ENCODE measurements at regions not wholly inside any gene's neighbourhood (a gene's known extent, or its start where the extent isn't known, plus 50 kb on each side); places are given as distances from the start of the nearest gene placed in this dataset.

DNA sequence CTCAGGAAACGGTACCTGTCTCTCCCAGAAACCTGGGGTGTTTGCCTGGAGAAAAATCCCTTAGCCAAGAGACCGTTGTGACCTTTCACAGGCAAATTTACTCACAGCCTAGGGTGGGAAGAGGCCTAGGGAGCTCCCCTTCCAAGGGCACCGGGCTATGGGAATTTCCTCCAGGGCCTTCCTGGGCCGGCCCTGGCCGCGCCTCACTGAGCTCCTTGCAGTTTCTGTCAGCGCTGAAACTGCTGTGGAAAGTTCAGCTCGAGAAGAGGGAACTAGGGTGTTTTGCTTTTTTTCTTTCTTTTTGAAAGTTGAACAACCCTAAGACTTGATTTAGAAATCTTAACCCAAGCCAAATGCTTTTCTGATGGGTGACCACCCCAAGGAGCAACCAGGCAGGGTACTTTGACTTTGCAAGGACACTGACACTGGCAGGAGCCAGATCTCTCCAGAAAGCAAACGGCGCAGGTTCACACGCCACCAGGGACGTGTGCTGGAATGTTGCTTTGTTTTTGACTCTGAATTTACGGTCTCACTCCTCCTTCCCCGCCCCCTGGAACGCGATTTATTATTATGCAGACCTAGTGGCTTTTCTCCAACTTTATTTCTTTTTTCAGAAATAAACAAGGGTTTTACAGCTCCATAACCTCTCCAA lies 229.6 kb upstream of the JUN start:
- Mint-ChIP-seq H3K4me1 (peaks cover 33% of the 10 kb centered on the region), H3K9me3 (no peaks in the 10 kb centered on the region), H3K36me3 (ENCODE audit: low read depth) (no peaks in the 10 kb centered on the region), H3K27me3 (peaks cover 6% of the 10 kb centered on the region), H3K27ac (no peak overlapping the region), H3K4me3 (no peak overlapping the region)
- no peak for DNase-seq
- ChIA-PET POLR2A (interaction anchor here (2.1 kb wide), 1 partner anchor 7 kb away, joined by 6 read pairs; no protein-coding TSS in a partner anchor), CTCF (interaction anchor here (0.9 kb wide), 1 partner anchor 34 kb away, joined by 3 read pairs; no protein-coding TSS in a partner anchor)

DNA sequence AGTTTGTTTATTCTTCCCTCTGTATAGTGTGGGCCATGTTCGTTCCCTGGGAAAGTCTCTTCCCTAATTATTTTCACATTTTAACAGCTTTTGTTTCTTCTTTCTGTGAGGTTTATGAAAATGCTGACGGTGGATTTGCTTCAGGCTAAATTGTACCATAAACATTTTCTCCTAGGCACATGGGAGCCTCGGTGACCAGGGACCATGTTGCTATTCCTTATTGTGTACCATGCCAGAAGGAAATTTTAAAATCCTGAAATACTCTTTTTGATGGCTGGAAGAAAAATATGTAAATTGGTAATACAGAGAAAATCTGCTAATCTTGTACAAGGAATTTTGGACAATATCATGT lies 230.1 kb upstream of the JUN start:
- Mint-ChIP-seq H3K4me1 (peaks cover 34% of the 10 kb centered on the region), H3K27ac (no peak overlapping the region), H3K36me3 (ENCODE audit: low read depth) (no peaks in the 10 kb centered on the region), H3K4me3 (no peak overlapping the region), H3K9me3 (no peaks in the 10 kb centered on the region), H3K27me3 (peaks cover 6% of the 10 kb centered on the region)
- no peak for DNase-seq
- ChIA-PET POLR2A (no interaction called here), CTCF (interaction anchor here (0.9 kb wide), 1 partner anchor 33 kb away, joined by 3 read pairs; no protein-coding TSS in a partner anchor)

DNA sequence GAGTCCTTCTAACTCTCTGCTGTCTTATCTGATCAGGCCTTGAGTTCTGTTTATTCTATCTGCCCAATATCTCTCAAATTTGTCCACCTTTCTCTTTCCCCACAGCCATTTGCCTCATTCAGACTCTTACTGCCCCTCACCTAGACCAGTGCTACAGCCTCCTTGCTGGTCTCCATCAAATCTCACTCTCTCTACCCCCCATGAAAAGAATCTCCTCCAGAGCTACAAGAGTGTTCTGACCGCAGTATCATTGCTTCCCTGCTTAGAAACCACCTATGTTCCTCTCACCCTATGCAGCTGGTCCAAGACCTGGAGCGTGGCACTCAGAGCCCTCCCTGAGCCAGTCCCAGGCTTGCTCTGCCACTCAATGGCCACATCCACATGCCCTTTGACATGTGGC lies 231.0 kb upstream of the JUN start:
- H3K27ac Mint-ChIP-seq: no peak overlapping the region

DNA sequence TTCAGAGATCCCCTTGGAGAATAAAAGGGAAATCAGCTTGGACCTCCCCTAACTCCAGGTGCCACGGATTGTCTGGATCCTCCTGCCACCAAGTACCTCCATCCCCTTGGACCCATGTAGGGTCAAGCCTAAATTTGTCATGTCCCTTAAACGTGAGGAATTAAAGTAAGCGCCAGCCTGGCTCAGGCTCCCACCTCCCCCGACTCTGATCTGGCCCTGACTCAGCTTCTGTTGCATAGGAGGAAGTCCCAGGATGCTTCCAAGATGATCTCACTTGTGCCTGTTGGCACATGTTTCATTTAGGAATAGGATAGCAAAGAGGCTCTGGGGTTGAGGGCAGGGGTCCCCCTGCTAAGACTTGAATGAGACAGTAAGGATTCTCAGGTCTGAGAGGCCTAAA lies 231.9 kb upstream of the JUN start:
- no peak for DNase-seq
- POLR2A ChIA-PET: no interaction called here

More for the DNA sequence above, 231.0 kb upstream of the JUN start:
- POLR2A ChIA-PET: no interaction called here
- DNase-seq: no peak
- Mint-ChIP-seq H3K9me3 (no peaks in the 10 kb centered on the region), H3K4me3 (no peak overlapping the region), H3K4me1 (peaks cover 43% of the 10 kb centered on the region), H3K27me3 (peaks cover 6% of the 10 kb centered on the region), H3K36me3 (ENCODE audit: low read depth) (no peaks in the 10 kb centered on the region)
- CTCF ChIA-PET: no interaction called here

DNA sequence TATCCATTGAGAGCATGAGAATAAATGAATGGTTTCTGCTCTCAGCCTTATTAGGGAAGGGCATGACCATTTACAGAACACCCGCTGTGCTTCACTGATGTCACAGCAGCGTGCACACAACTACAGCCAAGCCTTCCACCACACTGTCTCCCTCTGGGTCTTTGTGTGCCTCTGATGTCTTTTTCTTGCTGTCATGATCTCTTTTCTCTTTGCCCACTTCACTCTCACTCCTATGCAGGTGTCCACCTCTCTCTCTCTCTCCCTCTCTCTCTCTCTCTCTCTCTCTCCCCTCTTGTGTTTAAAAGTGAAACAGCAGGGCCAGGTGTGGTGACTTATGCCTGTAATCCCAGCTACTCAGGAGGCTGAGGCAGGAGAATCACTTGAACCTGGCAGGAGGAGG lies 232.5 kb upstream of the JUN start:
- DNase-seq: no peak
- Mint-ChIP-seq H3K4me1 (peaks cover 56% of the 10 kb centered on the region), H3K4me3 (no peak overlapping the region), H3K27me3 (peaks cover 3% of the 10 kb centered on the region), H3K36me3 (ENCODE audit: low read depth) (no peaks in the 10 kb centered on the region), H3K9me3 (no peaks in the 10 kb centered on the region), H3K27ac (no peak overlapping the region)
- POLR2A ChIA-PET: no interaction called here
- CTCF ChIA-PET: no interaction called here

More for the DNA sequence above, 231.9 kb upstream of the JUN start:
- Mint-ChIP-seq H3K36me3 (ENCODE audit: low read depth) (no peaks in the 10 kb centered on the region), H3K4me3 (no peak overlapping the region), H3K9me3 (no peaks in the 10 kb centered on the region), H3K4me1 (peaks cover 52% of the 10 kb centered on the region), H3K27ac (no peak overlapping the region), H3K27me3 (peaks cover 6% of the 10 kb centered on the region)
- CTCF ChIA-PET: no interaction called here

DNA sequence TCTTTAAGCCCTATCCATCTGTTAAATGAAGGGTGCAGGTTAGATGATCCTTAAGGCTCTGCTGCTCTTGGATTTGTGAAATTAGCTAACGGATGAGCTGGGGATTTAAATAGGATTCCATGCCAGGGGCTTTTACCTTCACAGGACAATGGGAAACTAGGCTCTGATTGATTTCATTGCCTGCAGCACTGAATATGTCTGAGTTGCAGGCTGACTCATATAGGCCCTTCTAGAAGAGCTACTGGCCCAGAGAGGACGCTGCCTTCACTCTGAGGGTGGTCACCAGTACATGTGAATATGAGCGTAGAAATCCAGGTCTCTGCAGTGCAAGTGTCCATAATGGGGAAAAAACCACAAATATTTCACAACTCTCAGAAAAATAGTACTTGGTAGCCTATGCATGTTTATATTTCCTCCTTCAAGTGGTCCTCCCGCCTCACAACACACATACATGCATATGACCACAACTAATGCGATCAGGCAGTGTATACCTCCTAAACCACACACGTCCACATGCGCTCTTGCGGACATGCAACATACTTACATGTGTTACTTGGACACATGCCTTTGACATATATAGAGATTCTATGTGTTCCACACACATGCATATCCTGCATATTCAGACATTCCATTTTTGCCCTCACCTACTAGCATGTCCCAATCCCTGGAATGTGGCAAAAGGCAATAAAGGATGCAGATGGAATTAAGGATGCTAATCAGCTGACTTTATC lies 233.8 kb upstream of the JUN start:
- Mint-ChIP-seq H3K27me3 (no peaks in the 10 kb centered on the region), H3K36me3 (ENCODE audit: low read depth) (no peaks in the 10 kb centered on the region), H3K9me3 (no peaks in the 10 kb centered on the region), H3K4me3 (no peak overlapping the region), H3K27ac (no peak overlapping the region), H3K4me1 (peaks cover 52% of the 10 kb centered on the region)
- ChIA-PET POLR2A (no interaction called here), CTCF (no interaction called here)
- no peak for DNase-seq

DNA sequence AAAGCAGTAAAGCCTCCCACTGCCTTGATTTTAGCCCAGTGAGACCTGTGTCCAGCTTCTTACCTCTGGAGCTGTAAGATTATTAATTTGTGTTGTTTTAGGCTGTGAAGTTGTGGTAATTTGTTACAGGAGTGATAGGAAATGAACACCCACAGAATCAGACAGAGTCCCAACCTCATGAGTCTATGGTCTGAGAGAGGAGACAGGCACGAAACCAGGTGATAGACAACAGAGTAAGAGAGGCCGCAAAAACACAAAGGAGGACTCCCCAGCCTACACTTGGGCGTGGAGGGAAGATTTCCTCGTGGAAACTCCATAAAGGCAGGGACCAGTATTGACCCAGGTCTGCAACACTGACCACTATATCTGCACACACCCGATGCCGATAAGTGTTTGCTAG lies 234.6 kb upstream of the JUN start:
- Mint-ChIP-seq H3K9me3 (no peaks in the 10 kb centered on the region), H3K27me3 (no peaks in the 10 kb centered on the region), H3K27ac (peak overlapping the region; percentile 1), H3K36me3 (ENCODE audit: low read depth) (no peaks in the 10 kb centered on the region), H3K4me1 (peaks cover 49% of the 10 kb centered on the region), H3K4me3 (no peak overlapping the region)
- DNase-seq: no peak
- ChIA-PET CTCF (no interaction called here), POLR2A (interaction anchor here (2.8 kb wide), 1 partner anchor 234 kb away, joined by 16 read pairs; the partner anchor contains the start of gene JUN)

DNA sequence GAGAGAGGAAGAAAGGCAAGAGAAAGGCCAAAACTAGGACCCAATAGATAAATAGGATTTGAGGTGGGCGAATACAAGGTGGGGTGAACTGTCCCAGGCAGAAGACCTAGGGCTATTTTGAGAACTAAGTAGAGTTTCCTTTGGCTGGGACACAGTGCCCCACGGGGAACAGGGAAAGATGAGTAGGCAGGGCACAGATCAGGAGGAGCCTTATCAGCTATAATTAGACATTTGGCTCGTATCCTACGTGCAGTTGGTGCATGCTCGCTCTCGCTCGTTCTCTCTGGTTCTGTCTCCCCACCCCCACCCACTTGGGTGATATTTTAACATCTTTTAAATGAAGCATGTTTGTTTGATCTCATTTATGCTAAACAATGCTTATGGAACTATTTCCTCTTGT lies 235.0 kb upstream of the JUN start:
- Mint-ChIP-seq H3K27ac (peak overlapping the region; percentile 1), H3K4me3 (no peak overlapping the region), H3K4me1 (peaks cover 45% of the 10 kb centered on the region), H3K9me3 (no peaks in the 10 kb centered on the region), H3K36me3 (ENCODE audit: low read depth) (no peaks in the 10 kb centered on the region), H3K27me3 (no peaks in the 10 kb centered on the region)
- CTCF ChIA-PET: no interaction called here
- no peak for DNase-seq
- POLR2A ChIA-PET: interaction anchor here (1.5 to 2.8 kb wide), 3 partner anchors 50 to 235 kb away, joined by 4 to 16 read pairs (median 15); partner anchors contain the start of gene JUN

DNA sequence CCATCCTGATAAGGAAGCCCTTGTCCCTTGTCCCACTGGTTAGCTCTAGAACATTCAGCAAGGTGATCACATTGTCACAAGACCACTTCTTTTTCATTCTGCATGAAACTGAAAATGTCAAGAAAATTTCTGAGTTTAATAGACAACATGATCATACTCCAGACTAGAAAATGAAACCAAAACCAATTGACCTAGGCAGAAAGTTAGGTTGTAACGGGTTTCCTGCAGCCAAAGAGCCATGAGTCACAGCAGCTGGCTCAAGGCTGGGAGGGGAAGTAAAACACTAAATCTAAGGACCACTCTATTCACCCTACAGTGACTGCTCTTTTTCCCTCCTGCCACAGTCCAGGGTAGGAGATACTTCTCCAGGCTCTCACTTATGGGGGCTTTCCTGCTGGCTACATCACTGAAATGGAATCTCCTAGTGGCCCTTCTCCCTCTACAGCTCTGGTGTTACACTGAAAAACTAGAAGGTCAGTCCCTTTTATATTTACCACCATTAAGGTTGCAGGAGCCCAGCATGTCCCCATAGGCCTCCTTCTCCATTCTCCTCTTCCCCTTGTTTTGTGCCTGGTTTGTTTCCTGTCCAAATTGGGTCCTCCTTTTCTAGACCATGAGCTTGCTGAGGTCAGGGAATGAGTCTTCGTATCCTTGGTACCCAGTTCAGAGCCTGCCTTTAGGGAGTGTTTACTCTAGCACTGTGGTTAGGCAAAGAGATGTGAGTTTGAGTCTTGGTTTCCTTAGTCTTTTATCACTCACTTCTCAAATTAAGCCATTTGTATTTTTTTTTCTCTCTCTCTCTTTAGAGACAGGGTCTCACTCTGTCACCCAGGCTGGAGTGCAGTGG lies 236.5 kb upstream of the JUN start:
- Mint-ChIP-seq H3K27me3 (no peaks in the 10 kb centered on the region), H3K9me3 (no peaks in the 10 kb centered on the region), H3K27ac (peak overlapping the region; percentile 97), H3K4me3 (peak overlapping the region; percentile 70), H3K36me3 (ENCODE audit: low read depth) (no peaks in the 10 kb centered on the region), H3K4me1 (peaks cover 42% of the 10 kb centered on the region)
- DNase-seq: peak; percentile 63
- ChIA-PET CTCF (interaction anchor here (1.0 to 1.8 kb wide), 4 partner anchors 9 to 237 kb away, joined by 3 to 8 read pairs (median 4); partner anchors contain the start of gene JUN), POLR2A (interaction anchor here (0.7 to 2.8 kb wide), 11 partner anchors 8 to 776 kb away, joined by 3 to 16 read pairs (median 4); partner anchors contain the start of gene JUN)

DNA sequence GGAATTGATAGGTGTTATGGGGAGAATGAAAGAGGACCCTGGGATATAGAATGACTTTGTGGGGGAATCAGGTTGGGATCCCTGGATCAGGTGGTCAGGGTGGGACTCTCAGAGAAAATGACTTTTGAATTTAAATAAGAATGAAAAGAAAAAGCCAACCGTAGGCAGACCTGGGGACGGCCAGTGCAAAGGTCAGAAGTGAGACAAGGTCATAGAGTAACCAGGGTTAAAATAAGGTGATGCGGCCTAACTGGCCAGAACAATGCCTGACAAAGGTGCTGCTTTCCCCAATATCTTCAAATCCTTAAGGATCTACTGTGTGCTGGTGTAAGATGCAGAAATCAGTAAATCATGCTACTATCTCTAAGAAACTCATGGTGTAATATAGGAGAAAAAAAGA lies 238.4 kb upstream of the JUN start:
- no peak overlapping the region for H3K27ac Mint-ChIP-seq
- ChIA-PET CTCF (no interaction called here), POLR2A (interaction anchor here (0.8 kb wide), 1 partner anchor 238 kb away, joined by 3 read pairs; the partner anchor contains the start of gene JUN)
- DNase-seq: no peak
- H3K4me3 Mint-ChIP-seq: no peak overlapping the region
- H3K27me3 Mint-ChIP-seq: no peaks in the 10 kb centered on the region
- H3K4me1 Mint-ChIP-seq: peaks cover 55% of the 10 kb centered on the region
- peaks cover 3% of the 10 kb centered on the region for H3K36me3 Mint-ChIP-seq (ENCODE audit: low read depth)
- H3K9me3 Mint-ChIP-seq: peaks cover 3% of the 10 kb centered on the region

DNA sequence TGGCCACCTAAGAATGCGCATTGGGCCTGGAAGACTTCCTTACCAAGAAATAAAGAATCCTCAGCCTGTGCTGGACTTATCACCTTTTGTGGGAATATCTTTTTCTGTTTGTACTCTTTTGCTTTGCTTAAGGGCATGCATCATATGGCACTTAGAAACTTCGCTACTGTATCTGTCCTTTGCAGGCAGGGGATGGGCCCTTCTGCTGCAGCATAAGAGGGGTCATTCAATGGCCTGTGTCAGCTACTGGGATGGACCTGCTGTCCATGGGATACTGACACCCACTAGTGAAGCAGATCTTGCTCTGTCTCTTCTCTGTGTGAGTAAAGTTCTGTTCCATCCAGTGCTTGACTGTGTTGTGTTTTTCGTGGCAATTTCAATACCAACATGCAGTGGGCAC lies 239.0 kb upstream of the JUN start:
- no peak overlapping the region for H3K27ac Mint-ChIP-seq
- no peak overlapping the region for H3K4me3 Mint-ChIP-seq
- no peaks in the 10 kb centered on the region for H3K27me3 Mint-ChIP-seq
- POLR2A ChIA-PET: no interaction called here
- H3K4me1 Mint-ChIP-seq: peaks cover 51% of the 10 kb centered on the region
- no peak for DNase-seq
- CTCF ChIA-PET: no interaction called here
- peaks cover 3% of the 10 kb centered on the region for H3K9me3 Mint-ChIP-seq
- H3K36me3 Mint-ChIP-seq (ENCODE audit: low read depth): peaks cover 3% of the 10 kb centered on the region

DNA sequence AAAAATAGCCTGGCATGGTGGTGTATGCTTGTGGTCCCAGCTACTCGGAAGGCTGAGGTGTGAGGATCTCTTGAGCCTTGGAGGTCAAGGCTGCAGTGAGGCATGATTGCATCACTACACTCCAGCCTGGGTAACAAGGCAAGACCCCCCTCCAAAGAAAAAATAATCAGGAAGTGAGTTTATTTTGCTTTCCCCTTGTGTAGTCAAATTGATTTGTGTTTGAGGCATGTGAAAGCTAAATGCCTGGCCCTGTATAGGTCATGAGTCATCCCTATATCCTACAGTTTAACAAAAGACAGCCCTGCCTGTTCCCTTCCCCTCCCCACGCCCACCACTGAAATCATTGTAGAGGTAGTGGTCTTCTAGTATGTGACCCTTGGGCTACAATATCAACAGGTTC lies 241.4 kb upstream of the JUN start:
- no peaks in the 10 kb centered on the region for H3K27me3 Mint-ChIP-seq
- peaks cover 33% of the 10 kb centered on the region for H3K4me1 Mint-ChIP-seq
- H3K4me3 Mint-ChIP-seq: no peak overlapping the region
- H3K36me3 Mint-ChIP-seq (ENCODE audit: low read depth): peaks cover 3% of the 10 kb centered on the region
- no peak for DNase-seq
- POLR2A ChIA-PET: no interaction called here
- H3K9me3 Mint-ChIP-seq: peaks cover 3% of the 10 kb centered on the region
- CTCF ChIA-PET: no interaction called here
- no peak overlapping the region for H3K27ac Mint-ChIP-seq

DNA sequence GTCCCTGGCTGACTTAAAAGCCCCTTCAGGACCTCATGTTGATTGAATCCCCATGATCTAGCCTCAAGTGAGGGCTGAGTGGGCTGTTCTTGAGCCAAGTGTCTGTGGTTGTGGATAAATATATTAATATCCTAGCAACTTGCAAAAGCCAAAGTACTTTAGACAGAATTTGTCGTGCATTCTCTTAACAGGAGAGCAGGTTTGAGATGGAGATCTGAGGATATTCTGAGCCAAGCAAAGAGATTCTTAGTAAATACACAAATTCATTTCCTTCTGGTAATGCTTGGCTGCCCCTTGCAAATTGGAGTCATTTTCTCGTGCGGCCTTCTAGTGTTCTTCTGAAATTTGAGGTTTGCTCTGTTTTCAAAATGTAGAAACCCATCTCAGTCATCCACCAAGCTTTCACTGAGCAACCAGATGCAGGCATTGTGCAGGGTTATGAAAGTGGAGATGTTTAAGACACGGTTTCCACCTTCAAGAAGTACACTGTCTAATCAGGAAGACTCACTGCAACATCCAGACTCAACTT lies 242.1 kb upstream of the JUN start:
- Mint-ChIP-seq H3K4me3 (no peak overlapping the region), H3K9me3 (peaks cover 3% of the 10 kb centered on the region), H3K27me3 (no peaks in the 10 kb centered on the region), H3K27ac (peak overlapping the region; percentile 53), H3K4me1 (peaks cover 25% of the 10 kb centered on the region), H3K36me3 (ENCODE audit: low read depth) (peaks cover 3% of the 10 kb centered on the region)
- DNase-seq: no peak
- CTCF ChIA-PET: no interaction called here
- POLR2A ChIA-PET: no interaction called here

All from activated CD4-positive, alpha-beta memory T cell treated with anti-CD3 and anti-CD28 coated beads, Interleukin-2, amount 10 ng/mL, durations not matched to agents 7 days and 5 days (primary cell).